Natural killer cell treated with Interleukin-12 subunit alpha and Interleukin-12 subunit beta and Interleukin-15 and Interleukin-18, amount 100 ng/mL, for 72 hours (primary cell): ENCODE measurements at regions not wholly inside any gene's neighbourhood (a gene's known extent, or its start where the extent isn't known, plus 50 kb on each side); places are given as distances from the start of the nearest gene placed in this dataset.
"Not testable (repeated sequence)": the region's sequence is repeated elsewhere in the genome, so short reads cannot be mapped to it uniquely, and the experiment has no call there.

Experiments used
- ATAC-seq, 2 donors: fragments of 150-1000 bp; cut with Tn5 transposase in 1 of 2; sonication (Bioruptor Pico), chemical (Tn5 transposase) in 1 of 2; 2 replicates each; pipeline ENCODE4 v1.10.0; 2021
- DNase-seq: peaks from one replicate; pipeline ENCODE4 v3.0.0; 2022; ENCODE audit warnings: low spot score
- H3K27ac Mint-ChIP-seq, 2 donors: 1 replicate in 1 of 2; 2 replicates in 1 of 2; pipeline ENCODE4 v1.8.0; 2022; ENCODE audit warnings: mixed read lengths in 2 of 2, mild to moderate bottlenecking in 1 of 2, moderate library complexity in 1 of 2
- H3K27me3 Mint-ChIP-seq, 2 donors: 1 replicate in 1 of 2; 2 replicates in 1 of 2; pipeline ENCODE4 v1.8.0; 2022; ENCODE audit warnings: mixed read lengths in 2 of 2
- H3K36me3 Mint-ChIP-seq: one replicate; pipeline ENCODE4 v1.8.0; 2022; ENCODE audit warnings: mixed read lengths
- H3K4me1 Mint-ChIP-seq, 2 donors: 1 replicate in 1 of 2; 2 replicates in 1 of 2; pipeline ENCODE4 v1.8.0; 2022; ENCODE audit warnings: low read depth in 2 of 2, mixed read lengths in 2 of 2, mild to moderate bottlenecking in 1 of 2
- H3K4me3 Mint-ChIP-seq: one replicate; pipeline ENCODE4 v1.8.0; 2022; ENCODE audit warnings: mixed read lengths
- H3K9me3 Mint-ChIP-seq: 2 replicates; pipeline ENCODE4 v1.8.0; 2022; ENCODE audit warnings: mixed read lengths

DNA sequence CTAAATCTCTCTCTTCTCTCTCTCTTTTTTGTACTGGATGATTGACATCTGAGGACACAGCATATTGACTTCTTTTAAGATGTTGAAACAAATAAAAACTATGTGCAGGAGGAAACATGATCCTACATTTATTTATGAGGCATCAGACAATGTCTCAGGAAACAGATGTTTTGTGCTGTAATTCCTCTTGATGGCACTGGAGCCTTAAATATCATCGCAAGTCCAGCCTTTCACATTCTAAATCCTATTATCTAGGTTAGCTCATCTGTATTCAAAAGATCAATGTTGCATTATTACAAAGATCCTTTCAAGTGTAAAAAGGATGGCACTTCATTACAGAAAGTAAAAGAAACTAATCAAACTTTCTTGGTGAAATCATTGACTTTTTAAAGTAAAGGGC, 63.9 kb downstream of the MAT2B start:
- Mint-ChIP-seq H3K36me3 (no peaks in the 10 kb centered on the region), H3K4me1 (peaks cover 14 to 20% of the 10 kb centered on the region in 2 donors), H3K9me3 (no peaks in the 10 kb centered on the region), H3K4me3 (no peak overlapping the region), H3K27me3 (peaks cover 44 to 61% of the 10 kb centered on the region in 2 donors), H3K27ac (no peak overlapping the region)
- DNase-seq (no peak), ATAC-seq (no peak)

DNA sequence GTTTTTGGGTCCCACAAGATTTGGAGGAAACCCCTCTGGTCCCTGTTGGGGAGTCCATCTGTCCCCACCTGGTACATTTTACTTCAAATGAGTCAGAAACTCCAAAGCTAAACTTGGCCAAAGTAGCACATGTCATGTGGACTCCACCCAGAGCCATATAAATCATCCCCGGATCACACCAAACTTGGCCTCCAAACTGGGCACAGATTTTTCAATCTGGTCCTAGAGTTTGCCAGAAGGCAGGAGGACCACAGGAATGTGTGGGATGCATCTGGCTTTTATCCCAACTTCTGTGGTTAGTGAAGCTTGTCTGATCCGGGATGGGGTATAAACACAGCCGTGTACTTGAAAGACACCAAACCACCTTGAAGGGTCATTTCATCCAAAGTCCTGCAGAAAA, 66.3 kb downstream of the MAT2B start:
- ATAC-seq (no peak), DNase-seq (no peak)
- Mint-ChIP-seq H3K9me3 (no peaks in the 10 kb centered on the region), H3K27me3 (peaks cover 33 to 44% of the 10 kb centered on the region in 2 donors), H3K27ac (no peak overlapping the region), H3K4me1 (peaks cover 1 to 4% of the 10 kb centered on the region in 2 donors), H3K4me3 (no peak overlapping the region), H3K36me3 (no peaks in the 10 kb centered on the region)

GRCh38 chr5:163574472-163575440, 69.3 kb downstream of the MAT2B start:
- H3K36me3 Mint-ChIP-seq = no peaks in the 10 kb centered on the region
- peaks cover 15 to 28% of the 10 kb centered on the region in 2 donors for H3K27me3 Mint-ChIP-seq
- H3K27ac Mint-ChIP-seq = no peak overlapping the region
- no peaks in the 10 kb centered on the region for H3K4me1 Mint-ChIP-seq
- H3K9me3 Mint-ChIP-seq = no peaks in the 10 kb centered on the region
- ATAC-seq (no peak), DNase-seq (no peak)
- no peak overlapping the region for H3K4me3 Mint-ChIP-seq

- Mint-ChIP-seq H3K4me1 (no peaks in the 10 kb centered on the region), H3K27ac (no peak overlapping the region), H3K4me3 (no peak overlapping the region), H3K36me3 (no peaks in the 10 kb centered on the region), H3K27me3 (peaks cover 3 to 25% of the 10 kb centered on the region in 2 donors), H3K9me3 (no peaks in the 10 kb centered on the region)
- ATAC-seq = no peak
- DNase-seq = no peak
These were observed 73.2 kb downstream of the MAT2B start for GRCh38 chr5:163578652-163579051.

DNA sequence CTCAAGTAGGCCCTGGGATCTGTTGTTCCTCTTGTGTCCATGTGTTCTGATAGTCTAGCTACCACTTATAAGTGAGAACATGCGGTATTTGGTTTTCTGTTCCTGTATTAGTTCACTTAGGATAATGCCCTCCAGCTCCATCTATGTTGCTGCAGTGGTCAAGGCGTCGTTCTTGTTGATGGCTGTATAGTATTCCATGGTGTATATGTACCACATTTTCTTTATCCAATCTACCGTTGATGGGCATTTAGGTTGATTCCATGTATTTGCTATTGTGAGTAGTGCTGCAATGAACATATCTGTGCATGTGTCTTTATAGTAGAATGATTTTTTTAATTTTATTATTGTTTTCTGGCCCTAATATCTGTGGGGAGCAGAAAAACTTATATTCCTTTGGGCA, 74.3 kb downstream of the MAT2B start:
- Mint-ChIP-seq H3K9me3 (no peaks in the 10 kb centered on the region), H3K36me3 (no peaks in the 10 kb centered on the region), H3K4me3 (no peak overlapping the region), H3K4me1 (no peaks in the 10 kb centered on the region), H3K27ac (no peak overlapping the region), H3K27me3 (peaks cover 5 to 17% of the 10 kb centered on the region in 2 donors)
- ATAC-seq = no peak
- DNase-seq = no peak

- Mint-ChIP-seq H3K4me3 (no peak overlapping the region), H3K27me3 (peaks cover 5 to 17% of the 10 kb centered on the region in 2 donors), H3K27ac (no peak overlapping the region), H3K36me3 (no peaks in the 10 kb centered on the region), H3K4me1 (no peaks in the 10 kb centered on the region), H3K9me3 (no peaks in the 10 kb centered on the region)
- ATAC-seq (no peak), DNase-seq (no peak)
These were observed 75.1 kb downstream of the MAT2B start for GRCh38 chr5:163580516-163580915.

DNA sequence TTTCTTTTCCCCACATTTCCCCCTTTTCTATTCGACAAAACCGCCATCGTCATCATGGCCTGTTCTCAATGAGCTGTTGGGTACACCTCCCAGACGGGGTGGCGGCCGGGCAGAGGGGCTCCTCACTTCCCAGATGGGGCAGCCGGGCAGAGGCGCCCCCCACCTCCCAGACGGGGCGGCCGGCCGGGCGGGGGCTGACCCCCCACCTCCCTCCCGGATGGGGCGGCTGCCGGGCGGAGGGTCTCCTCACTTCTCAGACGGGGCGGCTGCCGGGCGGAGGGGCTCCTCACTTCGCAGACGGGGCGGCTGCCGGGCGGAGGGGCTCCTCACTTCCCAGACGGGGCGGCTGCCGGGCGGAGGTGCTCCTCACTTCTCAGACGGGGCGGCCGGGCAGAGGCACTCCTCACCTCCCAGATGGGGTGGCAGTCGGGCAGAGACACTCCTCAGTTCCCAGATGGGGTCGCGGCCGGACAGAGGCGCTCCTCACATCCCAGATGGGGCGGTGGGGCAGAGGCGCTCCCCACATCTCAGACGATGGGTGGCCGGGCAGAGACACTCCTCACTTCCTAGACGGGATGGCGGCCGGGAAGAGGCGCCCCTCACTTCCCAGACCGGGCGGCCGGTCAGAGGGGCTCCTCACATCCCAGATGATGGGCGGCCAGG, 78.2 kb downstream of the MAT2B start:
- not testable (repeated sequence) for H3K27ac Mint-ChIP-seq, H3K9me3 Mint-ChIP-seq, H3K4me1 Mint-ChIP-seq, H3K36me3 Mint-ChIP-seq, H3K4me3 Mint-ChIP-seq, H3K27me3 Mint-ChIP-seq, ATAC-seq, DNase-seq

DNA sequence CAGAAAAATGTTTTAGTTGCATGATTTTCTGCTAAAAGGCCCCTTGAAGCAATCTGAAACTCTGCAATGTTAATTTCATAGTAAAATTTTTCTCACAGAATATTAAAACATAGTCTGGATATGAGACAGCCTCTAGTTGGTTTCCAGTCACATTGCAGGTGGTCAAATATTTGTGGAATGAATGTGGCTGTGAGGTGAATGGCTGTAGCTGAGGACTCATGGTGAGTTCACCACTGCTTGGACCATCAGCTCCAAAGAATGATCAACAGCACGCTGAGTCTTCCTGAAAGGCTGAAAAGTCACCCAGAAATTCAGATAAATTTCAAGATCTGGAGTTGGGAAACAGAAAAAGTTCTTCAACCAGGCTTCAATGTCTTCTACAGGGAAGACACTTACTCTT, 79.8 kb downstream of the MAT2B start:
- Mint-ChIP-seq H3K4me3 (no peak overlapping the region), H3K27me3 (peaks cover 0 to 2% of the 10 kb centered on the region in 2 donors), H3K9me3 (no peaks in the 10 kb centered on the region), H3K4me1 (no peaks in the 10 kb centered on the region), H3K27ac (no peak overlapping the region), H3K36me3 (no peaks in the 10 kb centered on the region)
- DNase-seq = no peak
- ATAC-seq = no peak

DNA sequence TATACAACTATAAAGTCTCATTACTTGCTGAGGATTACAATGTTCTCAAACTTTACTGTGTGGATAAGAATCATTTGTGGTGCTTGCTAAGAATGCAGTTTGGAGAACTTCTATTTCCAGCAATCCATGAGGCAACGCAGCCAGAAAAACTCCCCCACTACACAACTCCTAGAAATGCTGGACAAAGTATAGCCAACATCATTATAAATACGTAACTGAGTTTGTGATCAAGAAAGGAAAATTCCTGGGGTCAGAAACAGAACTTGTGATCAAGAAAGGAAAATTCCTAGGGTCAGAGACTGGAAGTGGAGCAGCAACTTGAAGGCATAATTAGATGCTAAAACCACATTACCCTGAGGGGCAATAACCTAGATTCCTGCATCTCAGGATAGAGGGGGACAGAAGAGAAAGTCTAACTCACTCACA, 81.1 kb downstream of the MAT2B start:
- DNase-seq (no peak), ATAC-seq (no peak)
- peaks cover 0 to 2% of the 10 kb centered on the region in 2 donors for H3K27me3 Mint-ChIP-seq
- no peaks in the 10 kb centered on the region for H3K36me3 Mint-ChIP-seq
- no peak overlapping the region for H3K4me3 Mint-ChIP-seq
- H3K27ac Mint-ChIP-seq = no peak overlapping the region
- H3K9me3 Mint-ChIP-seq = no peaks in the 10 kb centered on the region
- no peaks in the 10 kb centered on the region for H3K4me1 Mint-ChIP-seq

DNA sequence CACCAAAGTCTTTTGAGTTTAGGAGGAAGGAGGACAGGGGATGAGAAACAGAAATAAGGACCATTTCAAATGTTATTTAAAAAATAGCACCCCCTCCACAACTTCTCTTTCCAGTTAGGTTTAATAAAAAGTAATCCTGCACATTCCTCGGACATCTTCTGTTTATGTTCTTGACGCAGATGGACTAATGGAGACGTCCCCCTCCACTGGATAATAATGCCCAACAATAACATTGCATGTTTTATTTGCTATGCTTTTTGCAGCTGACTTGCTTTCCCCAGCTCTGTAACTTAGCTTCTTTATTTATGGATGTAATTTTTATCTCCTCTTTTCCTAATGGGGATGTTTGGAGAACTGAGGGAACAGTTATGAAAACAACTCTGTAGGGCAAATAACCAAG, 89.5 kb downstream of the MAT2B start:
- no peaks in the 10 kb centered on the region for H3K36me3 Mint-ChIP-seq
- ATAC-seq (no peak), DNase-seq (no peak)
- peaks cover 5 to 6% of the 10 kb centered on the region in 2 donors for H3K27me3 Mint-ChIP-seq
- H3K9me3 Mint-ChIP-seq = no peaks in the 10 kb centered on the region
- no peak overlapping the region for H3K4me3 Mint-ChIP-seq
- H3K27ac Mint-ChIP-seq = no peak overlapping the region
- no peaks in the 10 kb centered on the region for H3K4me1 Mint-ChIP-seq

GRCh38 chr5:163595932-163596607, 90.7 kb downstream of the MAT2B start:
- Mint-ChIP-seq H3K4me1 (no peaks in the 10 kb centered on the region), H3K36me3 (no peaks in the 10 kb centered on the region), H3K27me3 (peaks cover 5 to 6% of the 10 kb centered on the region in 2 donors), H3K9me3 (no peaks in the 10 kb centered on the region), H3K27ac (no peak overlapping the region), H3K4me3 (no peak overlapping the region)
- no peak for DNase-seq
- ATAC-seq = no peak

DNA sequence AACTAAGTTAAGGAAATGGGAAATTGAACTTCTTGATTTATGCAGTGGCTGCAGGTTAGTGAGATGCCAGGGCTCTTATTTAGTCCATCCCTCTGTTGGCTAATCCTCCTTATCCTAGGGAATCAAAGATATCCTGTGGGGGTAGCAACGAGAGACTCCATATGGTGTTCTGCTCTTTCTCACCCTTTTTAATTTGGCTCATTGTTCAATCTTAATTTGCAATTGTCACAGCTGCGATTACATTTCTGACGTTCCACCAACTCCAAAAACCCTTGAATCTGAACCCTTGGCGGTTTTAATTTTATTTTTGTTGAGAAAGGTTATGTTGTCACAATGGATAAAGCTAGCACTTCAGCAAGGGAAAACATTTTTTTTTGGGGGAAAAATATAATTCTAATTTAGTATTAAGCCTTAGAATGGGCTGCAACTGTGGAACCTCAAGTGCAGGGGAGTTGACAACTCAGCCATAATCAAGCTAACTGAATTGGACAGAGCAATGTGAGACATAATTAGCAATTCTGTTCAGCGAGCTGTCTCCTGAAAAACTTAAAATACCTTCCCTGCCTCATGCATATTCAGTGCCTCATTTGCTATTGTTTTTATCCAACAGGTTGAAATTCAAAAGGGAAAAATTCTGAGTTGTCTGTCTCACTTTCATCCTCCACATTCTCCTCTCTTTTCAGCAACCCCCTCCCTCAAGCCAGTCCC, 91.3 kb downstream of the MAT2B start:
- DNase-seq (no peak), ATAC-seq (no peak)
- H3K36me3 Mint-ChIP-seq = no peaks in the 10 kb centered on the region
- H3K27me3 Mint-ChIP-seq = peaks cover 5 to 6% of the 10 kb centered on the region in 2 donors
- H3K4me1 Mint-ChIP-seq = no peaks in the 10 kb centered on the region
- no peaks in the 10 kb centered on the region for H3K9me3 Mint-ChIP-seq
- no peak overlapping the region for H3K27ac Mint-ChIP-seq
- H3K4me3 Mint-ChIP-seq = no peak overlapping the region

- H3K4me1 Mint-ChIP-seq = no peaks in the 10 kb centered on the region
- H3K27me3 Mint-ChIP-seq = peaks cover 2 to 18% of the 10 kb centered on the region in 2 donors
- no peaks in the 10 kb centered on the region for H3K9me3 Mint-ChIP-seq
- DNase-seq = no peak
- ATAC-seq = no peak
- H3K36me3 Mint-ChIP-seq = no peaks in the 10 kb centered on the region
- H3K27ac Mint-ChIP-seq = no peak overlapping the region
- no peak overlapping the region for H3K4me3 Mint-ChIP-seq
These were observed 98.6 kb downstream of the MAT2B start for GRCh38 chr5:163604013-163604412.
